ENCODE measurements at regions not wholly inside any gene's neighbourhood (a gene's known extent, or its start where the extent isn't known, plus 50 kb on each side); places are given as distances from the start of the nearest gene placed in this dataset.
"Not testable (repeated sequence)": the region's sequence is repeated elsewhere in the genome, so short reads cannot be mapped to it uniquely, and the experiment has no call there.

GRCh38 chr9:22227986-22228385, 218.6 kb upstream of the DMRTA1 start:
- no peak for DNase-seq

GRCh38 chr9:22228542-22228941, 218.1 kb upstream of the DMRTA1 start:
- no peak for DNase-seq

GRCh38 chr9:22229069-22229468, 217.6 kb upstream of the DMRTA1 start:
- DNase-seq = no peak

GRCh38 chr9:22231309-22231708, 215.3 kb upstream of the DMRTA1 start:
- not testable (repeated sequence) for DNase-seq

GRCh38 chr9:22232971-22233370, 213.7 kb upstream of the DMRTA1 start:
- DNase-seq = no peak

GRCh38 chr9:22237497-22238363, 208.9 kb upstream of the DMRTA1 start:
- DNase-seq = no peak

GRCh38 chr9:22238809-22239684, 207.6 kb upstream of the DMRTA1 start:
- DNase-seq = no peak

GRCh38 chr9:22240619-22241018, 206.0 kb upstream of the DMRTA1 start:
- no peak for DNase-seq

GRCh38 chr9:22241024-22241423, 205.6 kb upstream of the DMRTA1 start:
- DNase-seq = no peak

- DNase-seq = no peak
These were observed 205.0 kb upstream of the DMRTA1 start for GRCh38 chr9:22241611-22242010.

- peak; percentile 73 for DNase-seq
These were observed 202.2 kb upstream of the DMRTA1 start for GRCh38 chr9:22244139-22245011.

GRCh38 chr9:22255337-22255736, 191.3 kb upstream of the DMRTA1 start:
- no peak for DNase-seq

GRCh38 chr9:22256381-22256780, 190.2 kb upstream of the DMRTA1 start:
- DNase-seq = no peak

GRCh38 chr9:22257026-22257816, 189.4 kb upstream of the DMRTA1 start:
- no peak for DNase-seq

- no peak for DNase-seq
These were observed 181.6 kb upstream of the DMRTA1 start for GRCh38 chr9:22265038-22265437.

- DNase-seq = no peak
These were observed 181.1 kb upstream of the DMRTA1 start for GRCh38 chr9:22265534-22265933.

- no peak for DNase-seq
These were observed 172.1 kb upstream of the DMRTA1 start for GRCh38 chr9:22274477-22274876.

- DNase-seq = no peak
These were observed 168.2 kb upstream of the DMRTA1 start for GRCh38 chr9:22278426-22278825.

GRCh38 chr9:22279636-22280035, 167.0 kb upstream of the DMRTA1 start:
- no peak for DNase-seq

GRCh38 chr9:22285066-22285465, 161.6 kb upstream of the DMRTA1 start:
- DNase-seq = no peak

GRCh38 chr9:22286661-22287060, 160.0 kb upstream of the DMRTA1 start:
- no peak for DNase-seq

GRCh38 chr9:22288661-22289060, 158.0 kb upstream of the DMRTA1 start:
- no peak for DNase-seq
